Trophoblast cell (in vitro differentiated cells and primary cell): ENCODE measurements at regions not wholly inside any gene's neighbourhood (a gene's known extent, or its start where the extent isn't known, plus 50 kb on each side); places are given as distances from the start of the nearest gene placed in this dataset.

Experiments used
- DNase-seq, 2 donors: peaks; one replicate each; pipeline ENCODE4 v3.0.0-alpha.2; 2016
- H2AFZ ChIP-seq: 2 replicates; pipeline ENCODE4 v1.6.1; 2013; ENCODE audit warnings: low read length, moderate library complexity, mild to moderate bottlenecking; ENCODE audit not compliant: insufficient read depth, poor library complexity
- H2AK5ac ChIP-seq: 2 replicates; pipeline ENCODE4 v1.6.1; 2013; ENCODE audit warnings: mild to moderate bottlenecking, low read length
- H2BK120ac ChIP-seq: 2 replicates; pipeline ENCODE4 v1.6.1; 2013; ENCODE audit warnings: low read length, mild to moderate bottlenecking, moderate library complexity; ENCODE audit not compliant: insufficient read depth, poor library complexity
- H2BK12ac ChIP-seq: 2 replicates; pipeline ENCODE4 v1.6.1; 2013; ENCODE audit warnings: mild to moderate bottlenecking, low read length, moderate library complexity
- H2BK5ac ChIP-seq: 2 replicates; pipeline ENCODE4 v1.6.1; 2013; ENCODE audit warnings: low read length, low read depth, moderate library complexity, mild to moderate bottlenecking; ENCODE audit not compliant: poor library complexity
- H3K14ac ChIP-seq: 2 replicates; pipeline ENCODE4 v1.6.1; 2013; ENCODE audit warnings: mild to moderate bottlenecking, low read length
- H3K18ac ChIP-seq: 2 replicates; pipeline ENCODE4 v1.6.1; 2013; ENCODE audit warnings: mild to moderate bottlenecking, low read length
- H3K23ac ChIP-seq: 2 replicates; pipeline ENCODE4 v1.6.1; 2013; ENCODE audit warnings: low read length
- H3K27ac ChIP-seq: 2 replicates; pipeline ENCODE4 v1.5.1; 2013; ENCODE audit warnings: low read depth, mild to moderate bottlenecking, inconsistent platforms, low read length, moderate library complexity
- H3K27me3 ChIP-seq: 2 replicates; pipeline ENCODE4 v1.6.1; 2013; ENCODE audit warnings: inconsistent platforms, mild to moderate bottlenecking, low read length, moderate library complexity; ENCODE audit not compliant: insufficient read depth
- H3K36me3 ChIP-seq, 2 experiments: 1 replicate in 1 of 2; 2 replicates in 1 of 2; pipeline ENCODE4 v1.6.1; 2013; ENCODE audit warnings: low read length in 2 of 2, mild to moderate bottlenecking in 2 of 2, moderate library complexity in 1 of 2; ENCODE audit not compliant: insufficient read depth in 2 of 2, control insufficient read depth in 1 of 2
- H3K4ac ChIP-seq: 2 replicates; pipeline ENCODE4 v1.6.1; 2013; ENCODE audit warnings: low read depth, mild to moderate bottlenecking, low read length, moderate library complexity
- H3K4me1 ChIP-seq, 2 experiments: 1 replicate in 1 of 2; 2 replicates in 1 of 2; pipeline ENCODE4 v1.6.1; 2013; ENCODE audit warnings: low read length in 2 of 2, mild to moderate bottlenecking in 2 of 2, moderate library complexity in 1 of 2; ENCODE audit not compliant: insufficient read depth in 2 of 2, control insufficient read depth in 1 of 2
- H3K4me2 ChIP-seq: 2 replicates; pipeline ENCODE4 v1.6.1; 2013; ENCODE audit warnings: inconsistent platforms, mild to moderate bottlenecking, low read length, moderate library complexity
- H3K4me3 ChIP-seq: 2 replicates; pipeline ENCODE4 v1.5.1; 2013; ENCODE audit warnings: mild to moderate bottlenecking, low read depth, low read length, inconsistent platforms
- H3K79me1 ChIP-seq: one replicate; pipeline ENCODE4 v1.6.1; 2013; ENCODE audit warnings: low read length
- H3K79me2 ChIP-seq: 2 replicates; pipeline ENCODE4 v1.6.1; 2013; ENCODE audit warnings: low read length, mild to moderate bottlenecking; ENCODE audit not compliant: control insufficient read depth, insufficient read depth, poor library complexity
- H3K9ac ChIP-seq: 2 replicates; pipeline ENCODE4 v1.6.1; 2013; ENCODE audit warnings: mild to moderate bottlenecking, low read length
- H3K9me3 ChIP-seq: 2 replicates; pipeline ENCODE4 v1.6.1; 2013; ENCODE audit warnings: low read depth, mild to moderate bottlenecking, control low read depth, inconsistent platforms, low read length; ENCODE audit not compliant: insufficient read depth
- H4K12ac ChIP-seq: 2 replicates; pipeline ENCODE4 v1.6.1; 2013; ENCODE audit warnings: low read depth, mild to moderate bottlenecking, low read length, moderate library complexity
- H4K8ac ChIP-seq: 2 replicates; pipeline ENCODE4 v1.6.1; 2013; ENCODE audit warnings: low read depth, mild to moderate bottlenecking, low read length, moderate library complexity
- H4K91ac ChIP-seq: one replicate; pipeline ENCODE4 v1.6.1; 2013; ENCODE audit warnings: low read depth, mild to moderate bottlenecking, low read length, moderate library complexity
- WGBS: extraction: QIAGEN DNeasy Blood & Tissue Kit; methylation state at CpG from one replicate; pipeline ENCODE4 v1.1.7; 2013; ENCODE audit warnings: missing lambda C conversion rate; ENCODE audit not compliant: insufficient read length, insufficient coverage; ENCODE audit errors: extremely low coverage; 5-methylcytosine and 5-hydroxymethylcytosine counted together

DNA sequence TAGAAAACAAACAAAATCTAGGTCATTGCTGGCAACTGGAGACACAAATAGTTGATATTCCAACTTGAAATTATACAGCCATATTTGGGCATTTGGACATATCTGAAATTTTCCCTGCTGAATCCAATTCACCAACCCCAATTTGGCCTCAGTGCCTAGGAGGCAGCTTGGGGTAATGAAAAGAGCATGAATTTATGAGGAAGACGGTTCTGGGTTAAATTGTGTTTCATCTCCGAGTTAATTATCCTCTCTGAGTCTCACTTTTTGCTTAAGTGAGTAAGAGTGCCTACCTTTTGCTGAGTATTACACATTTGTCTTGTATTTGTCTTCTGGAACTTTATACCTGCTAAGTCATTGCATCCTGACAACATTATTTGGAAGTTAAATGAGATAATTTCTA, 1906.8 kb upstream of the PIK3C3 start:
- Histone ChIP-seq H3K36me3 (no peaks in the 10 kb centered on the region), H3K18ac (no peak overlapping the region), H3K79me2 (no peaks in the 10 kb centered on the region), H3K27ac (no peak overlapping the region), H4K91ac (no peak overlapping the region), H3K27me3 (no peaks in the 10 kb centered on the region), H4K8ac (no peak overlapping the region), H2AFZ (no peak overlapping the region), H3K23ac (no peak overlapping the region), H4K12ac (no peak overlapping the region), H3K9me3 (no peaks in the 10 kb centered on the region), H2BK5ac (no peak overlapping the region), H3K14ac (no peak overlapping the region), H2AK5ac (no peak overlapping the region), H3K79me1 (no peaks in the 10 kb centered on the region), H3K4me3 (no peak overlapping the region), H2BK12ac (no peak overlapping the region), H3K4me1 (no peaks in the 10 kb centered on the region), H3K9ac (no peak overlapping the region), H2BK120ac (no peak overlapping the region), H3K4ac (no peak overlapping the region), H3K4me2 (no peak overlapping the region)
- DNase-seq: no peak
- no CpG with 5 or more reads among the region's 2 CpGs for WGBS

GRCh38 chr18:40046596-40046995, 1908.4 kb upstream of the PIK3C3 start:
- Histone ChIP-seq H3K4ac (no peak overlapping the region), H3K36me3 (no peaks in the 10 kb centered on the region)
- no CpG with 5 or more reads among the region's 3 CpGs for whole genome bisulfite sequencing

DNA sequence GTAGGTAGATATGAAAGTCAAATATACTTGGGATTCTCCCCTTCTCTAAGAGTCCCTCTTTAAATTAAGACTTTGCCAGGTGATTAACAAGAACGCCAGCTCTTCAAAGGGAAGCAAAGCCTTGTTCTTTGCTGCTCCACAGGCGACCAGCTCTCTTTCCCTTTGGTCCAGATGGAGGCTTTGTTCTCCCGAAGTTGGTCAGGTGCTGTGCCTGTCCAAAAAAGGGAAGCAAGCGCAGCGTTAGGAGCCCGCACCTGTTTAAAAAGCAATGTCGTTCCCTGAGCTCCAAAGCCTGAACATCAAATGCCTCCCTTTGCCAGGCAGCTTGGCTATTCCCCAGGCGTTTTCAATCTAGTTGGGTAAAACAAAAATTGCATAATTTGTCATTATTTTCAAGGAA, 1913.1 kb upstream of the PIK3C3 start:
- H3K27ac ChIP-seq: no peak overlapping the region
- no peak overlapping the region for H3K18ac ChIP-seq
- no peak overlapping the region for H2BK5ac ChIP-seq
- no peaks in the 10 kb centered on the region for H3K9me3 ChIP-seq
- no peak overlapping the region for H4K91ac ChIP-seq
- no peak overlapping the region for H3K9ac ChIP-seq
- no peaks in the 10 kb centered on the region for H3K36me3 ChIP-seq
- no peaks in the 10 kb centered on the region for H3K27me3 ChIP-seq
- no peak overlapping the region for H4K8ac ChIP-seq
- H4K12ac ChIP-seq: no peak overlapping the region
- H2AK5ac ChIP-seq: no peak overlapping the region
- no CpG with 5 or more reads among the region's 8 CpGs for WGBS
- no peaks in the 10 kb centered on the region for H3K79me2 ChIP-seq
- H3K4me3 ChIP-seq: no peak overlapping the region
- no peak overlapping the region for H2BK120ac ChIP-seq
- H3K4ac ChIP-seq: no peak overlapping the region
- DNase-seq: no peak
- H2AFZ ChIP-seq: no peak overlapping the region
- no peak overlapping the region for H3K14ac ChIP-seq
- no peak overlapping the region for H3K4me2 ChIP-seq
- H3K4me1 ChIP-seq: no peaks in the 10 kb centered on the region
- H3K23ac ChIP-seq: no peak overlapping the region
- no peaks in the 10 kb centered on the region for H3K79me1 ChIP-seq
- no peak overlapping the region for H2BK12ac ChIP-seq

More at GRCh38 chr18:40046596-40046995, 1908.4 kb upstream of the PIK3C3 start:
- H2AK5ac ChIP-seq: no peak overlapping the region
- no peak overlapping the region for H3K27ac ChIP-seq
- H3K4me2 ChIP-seq: no peak overlapping the region
- no peak overlapping the region for H2BK120ac ChIP-seq
- H3K9me3 ChIP-seq: no peaks in the 10 kb centered on the region
- H3K79me2 ChIP-seq: no peaks in the 10 kb centered on the region
- H2BK5ac ChIP-seq: no peak overlapping the region
- no peak overlapping the region for H2BK12ac ChIP-seq
- DNase-seq: no peak
- no peak overlapping the region for H3K9ac ChIP-seq
- no peak overlapping the region for H4K8ac ChIP-seq
- H3K27me3 ChIP-seq: no peaks in the 10 kb centered on the region
- no peak overlapping the region for H3K14ac ChIP-seq
- no peak overlapping the region for H3K23ac ChIP-seq
- no peak overlapping the region for H3K4me3 ChIP-seq
- H3K79me1 ChIP-seq: no peaks in the 10 kb centered on the region
- no peak overlapping the region for H3K18ac ChIP-seq
- H4K12ac ChIP-seq: no peak overlapping the region
- no peak overlapping the region for H2AFZ ChIP-seq
- H4K91ac ChIP-seq: no peak overlapping the region
- no peaks in the 10 kb centered on the region for H3K4me1 ChIP-seq

DNA sequence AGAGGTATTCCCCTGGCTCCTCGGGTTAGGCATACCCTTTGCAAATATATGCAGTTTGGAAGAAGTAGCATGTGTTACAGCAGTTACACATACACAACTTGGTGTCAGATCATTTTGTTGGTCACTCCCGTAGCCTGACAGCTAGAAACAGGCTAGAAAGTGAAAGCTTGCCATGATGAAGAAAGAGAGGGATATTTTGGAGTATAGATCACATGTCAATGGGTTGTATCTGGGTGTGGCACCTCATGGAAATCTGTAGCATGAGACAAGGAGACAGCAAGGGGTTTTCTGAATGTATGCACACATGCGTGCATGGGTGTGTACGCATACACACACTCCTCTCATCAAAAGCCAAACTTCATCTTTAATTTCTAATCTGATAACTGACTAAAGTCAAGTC, 1914.5 kb upstream of the PIK3C3 start:
- H3K23ac ChIP-seq: peak overlapping the region; percentile 89
- no peak overlapping the region for H3K14ac ChIP-seq
- no peaks in the 10 kb centered on the region for H3K36me3 ChIP-seq
- H2BK12ac ChIP-seq: no peak overlapping the region
- H4K8ac ChIP-seq: no peak overlapping the region
- no peaks in the 10 kb centered on the region for H3K9me3 ChIP-seq
- no peaks in the 10 kb centered on the region for H3K4me1 ChIP-seq
- no peak overlapping the region for H3K4me3 ChIP-seq
- no peak overlapping the region for H2BK120ac ChIP-seq
- no peak overlapping the region for H3K27ac ChIP-seq
- DNase-seq: no peak
- no peak overlapping the region for H3K4ac ChIP-seq
- no peak overlapping the region for H4K91ac ChIP-seq
- H4K12ac ChIP-seq: no peak overlapping the region
- no peak overlapping the region for H3K4me2 ChIP-seq
- no peak overlapping the region for H2AFZ ChIP-seq
- no peaks in the 10 kb centered on the region for H3K79me1 ChIP-seq
- no peak overlapping the region for H2AK5ac ChIP-seq
- no peaks in the 10 kb centered on the region for H3K27me3 ChIP-seq
- no peak overlapping the region for H3K9ac ChIP-seq
- no CpG with 5 or more reads among the region's 4 CpGs for WGBS
- no peaks in the 10 kb centered on the region for H3K79me2 ChIP-seq
- H2BK5ac ChIP-seq: no peak overlapping the region
- no peak overlapping the region for H3K18ac ChIP-seq
